CD8-positive, alpha-beta memory T cell (primary cell): ENCODE measurements at regions not wholly inside any gene's neighbourhood (a gene's known extent, or its start where the extent isn't known, plus 50 kb on each side); places are given as distances from the start of the nearest gene placed in this dataset.

Source experiments
- CTCF ChIA-PET: fragments of 350-600 bp; sonication (Branson Sonifier 250); formaldehyde crosslinking; loops from one replicate; lab custom pipeline; 2021; ENCODE audit warnings: antibody characterized with exemption; lab: Charles Lee
- POLR2A ChIA-PET: fragments of 350-600 bp; sonication (Branson Sonifier 250); formaldehyde crosslinking; loops from one replicate; lab custom pipeline; 2021; ENCODE audit warnings: antibody characterized with exemption; lab: Charles Lee
- DNase-seq, 5 donors: peaks; one replicate each; pipeline versions ENCODE4 v3.0.0 to v3.0.0-alpha.2; 2020 to 2022; ENCODE audit warnings: mixed read lengths in 1 of 5
- H3K27ac ChIP-seq: one replicate; pipeline ENCODE4 v1.7.0; 2013; ENCODE audit warnings: low read depth, mild to moderate bottlenecking, low read length, moderate library complexity
- H3K27me3 ChIP-seq: 2 replicates; pipeline ENCODE4 v1.7.0; 2013; ENCODE audit warnings: low read length, mild to moderate bottlenecking; ENCODE audit not compliant: insufficient read depth, poor library complexity, severe bottlenecking
- H3K36me3 ChIP-seq: 2 replicates; pipeline ENCODE4 v1.7.0; 2013; ENCODE audit warnings: mild to moderate bottlenecking, low read length, moderate library complexity; ENCODE audit not compliant: insufficient read depth
- H3K4me1 ChIP-seq: 2 replicates; pipeline ENCODE4 v1.7.0; 2013; ENCODE audit warnings: mild to moderate bottlenecking, low read length, moderate library complexity; ENCODE audit not compliant: insufficient read depth
- H3K4me3 ChIP-seq: 2 replicates; pipeline ENCODE4 v1.7.0; 2013; ENCODE audit warnings: mild to moderate bottlenecking, low read length
- H3K9me3 ChIP-seq: 2 replicates; pipeline ENCODE4 v1.7.0; 2013; ENCODE audit warnings: mild to moderate bottlenecking, low read length
- H3K27ac Mint-ChIP-seq, 8 donors: one replicate each; pipeline ENCODE4 v1.8.0; 2020 to 2021; ENCODE audit warnings: mixed read lengths in 8 of 8, mild to moderate bottlenecking in 6 of 8, inconsistent platforms in 3 of 8, moderate library complexity in 3 of 8
- H3K27me3 Mint-ChIP-seq, 2 donors: one replicate each; pipeline ENCODE4 v1.8.0; 2020 to 2021; ENCODE audit warnings: mixed read lengths in 2 of 2, mild to moderate bottlenecking in 1 of 2, moderate library complexity in 1 of 2
- H3K36me3 Mint-ChIP-seq, 3 donors: one replicate each; pipeline ENCODE4 v1.8.0; 2020 to 2021; ENCODE audit warnings: mixed read lengths in 3 of 3, inconsistent platforms in 1 of 3, mild to moderate bottlenecking in 1 of 3
- H3K4me1 Mint-ChIP-seq, 3 donors: one replicate each; pipeline ENCODE4 v1.8.0; 2020 to 2021; ENCODE audit warnings: mixed read lengths in 3 of 3, inconsistent platforms in 1 of 3, mild to moderate bottlenecking in 1 of 3
- H3K4me3 Mint-ChIP-seq, 7 donors: one replicate each; pipeline ENCODE4 v1.8.0; 2020 to 2021; ENCODE audit warnings: mixed read lengths in 7 of 7, mild to moderate bottlenecking in 6 of 7, moderate library complexity in 4 of 7, inconsistent platforms in 2 of 7
- H3K9me3 Mint-ChIP-seq, 5 donors: one replicate each; pipeline ENCODE4 v1.8.0; 2020 to 2022; ENCODE audit warnings: mixed read lengths in 5 of 5, mild to moderate bottlenecking in 3 of 5, moderate library complexity in 2 of 5, inconsistent platforms in 1 of 5

DNA sequence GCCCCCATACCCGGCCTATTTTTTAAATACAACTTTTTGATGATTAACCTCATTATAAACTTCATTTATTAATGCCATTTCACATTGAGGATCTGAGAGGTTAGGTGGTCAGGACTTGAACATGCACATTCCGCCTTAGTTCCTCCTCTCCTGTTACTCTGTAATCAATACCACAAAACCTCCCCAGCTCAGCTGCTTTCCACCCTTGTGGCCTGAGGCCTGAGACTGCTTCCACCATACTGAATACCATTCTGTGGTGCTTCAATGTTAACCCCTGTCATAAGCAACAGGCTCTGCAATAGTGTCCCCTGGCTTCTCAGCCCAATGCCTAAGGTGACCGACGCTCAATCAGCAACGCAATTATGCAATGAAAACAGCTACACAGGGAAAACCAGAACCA lies 405.4 kb downstream of the ETS1 start:
- no peaks in the 10 kb centered on the region for H3K36me3 ChIP-seq
- H3K9me3 ChIP-seq: no peaks in the 10 kb centered on the region
- no peak overlapping the region for H3K4me3 ChIP-seq
- Mint-ChIP-seq H3K9me3 (peaks cover 3 to 13% (median 4%) of the 10 kb centered on the region in 5 donors), H3K36me3 (peaks cover 6 to 38% (median 6%) of the 10 kb centered on the region in 3 donors), H3K27me3 (peaks cover 0 to 2% of the 10 kb centered on the region in 2 donors), H3K4me1 (peaks cover 0 to 11% (median 0%) of the 10 kb centered on the region in 3 donors), H3K4me3 (no peak overlapping the region), H3K27ac (no peak overlapping the region)
- ChIA-PET POLR2A (no interaction called here), CTCF (interaction anchor here (1.0 to 1.7 kb wide), 2 partner anchors 10 to 649 kb away, joined by 3 to 6 read pairs; no protein-coding TSS in a partner anchor)
- no peak overlapping the region for H3K27ac ChIP-seq
- no peak for DNase-seq
- H3K27me3 ChIP-seq: no peaks in the 10 kb centered on the region
- no peaks in the 10 kb centered on the region for H3K4me1 ChIP-seq

DNA sequence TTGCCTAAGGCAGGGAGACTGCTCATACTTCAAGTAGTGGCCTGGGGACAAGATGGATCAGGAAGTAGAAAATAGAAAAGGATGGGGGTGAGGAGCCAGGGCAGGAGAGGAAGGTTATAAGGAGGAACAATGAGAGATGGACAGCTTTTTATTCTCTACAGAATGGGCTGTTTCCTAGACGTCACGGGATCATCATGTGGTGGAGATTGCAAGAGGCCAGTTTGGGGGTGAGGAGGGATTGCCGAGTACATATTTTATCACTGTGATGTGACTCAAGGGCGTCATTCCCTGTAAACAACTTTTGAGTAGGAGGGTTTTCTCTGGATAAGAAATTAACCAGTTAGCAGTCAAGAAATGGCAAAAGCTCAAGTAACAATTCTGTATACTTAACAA lies 406.3 kb downstream of the ETS1 start:
- no peak overlapping the region for H3K4me3 ChIP-seq
- H3K4me1 Mint-ChIP-seq: peaks cover 0 to 11% (median 0%) of the 10 kb centered on the region in 3 donors
- no peaks in the 10 kb centered on the region for H3K9me3 ChIP-seq
- H3K27me3 Mint-ChIP-seq: peaks cover 0 to 2% of the 10 kb centered on the region in 2 donors
- CTCF ChIA-PET: interaction anchor here (1.7 to 2.4 kb wide), 3 partner anchors 9 to 451 kb away, joined by 3 to 8 read pairs (median 6); no protein-coding TSS in a partner anchor
- peak overlapping the region in 2 of 8 donors; percentile 12 to 52 for H3K27ac Mint-ChIP-seq
- H3K27me3 ChIP-seq: no peaks in the 10 kb centered on the region
- H3K4me1 ChIP-seq: no peaks in the 10 kb centered on the region
- POLR2A ChIA-PET: no interaction called here
- no peak for DNase-seq
- H3K36me3 ChIP-seq: no peaks in the 10 kb centered on the region
- no peak overlapping the region for H3K4me3 Mint-ChIP-seq
- H3K27ac ChIP-seq: no peak overlapping the region
- peaks cover 3 to 13% (median 4%) of the 10 kb centered on the region in 5 donors for H3K9me3 Mint-ChIP-seq
- peaks cover 5 to 35% (median 6%) of the 10 kb centered on the region in 3 donors for H3K36me3 Mint-ChIP-seq

DNA sequence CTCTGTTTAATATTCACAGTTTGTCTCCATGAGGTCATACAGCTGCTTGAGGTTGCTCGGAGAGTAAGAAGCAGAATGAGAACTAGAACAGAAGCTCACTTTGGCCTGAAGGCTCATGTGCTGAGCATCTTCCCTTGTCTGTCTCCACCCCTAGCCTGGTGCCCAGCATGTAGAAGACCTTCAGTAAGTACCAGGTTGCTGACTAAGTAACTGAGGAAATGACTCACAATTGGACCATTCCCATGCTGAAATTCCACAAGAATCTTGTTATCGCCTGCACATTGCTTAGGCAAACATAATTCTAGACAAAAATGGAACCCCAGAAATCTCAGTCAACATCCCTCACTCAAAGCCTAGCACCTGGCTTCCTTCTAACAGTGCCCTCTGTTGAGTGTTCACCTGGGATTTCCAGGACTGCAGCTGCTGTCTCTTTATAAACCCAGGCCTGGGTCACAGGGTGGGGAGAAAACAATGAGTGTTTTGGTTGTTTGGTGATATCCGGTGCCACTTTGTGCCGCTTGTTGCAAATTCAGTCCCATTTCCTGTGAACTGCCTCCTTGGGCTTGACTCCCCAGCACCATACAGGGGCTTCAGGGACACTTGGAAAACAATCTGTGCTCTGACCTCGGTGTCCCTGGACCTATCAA lies 406.8 kb downstream of the ETS1 start:
- Histone ChIP-seq H3K4me1 (no peaks in the 10 kb centered on the region), H3K36me3 (no peaks in the 10 kb centered on the region), H3K4me3 (no peak overlapping the region), H3K9me3 (no peaks in the 10 kb centered on the region), H3K27ac (no peak overlapping the region), H3K27me3 (no peaks in the 10 kb centered on the region)
- Mint-ChIP-seq H3K4me1 (peaks cover 0 to 11% (median 0%) of the 10 kb centered on the region in 3 donors), H3K27me3 (peaks cover 0 to 2% of the 10 kb centered on the region in 2 donors), H3K36me3 (peaks cover 5 to 29% (median 6%) of the 10 kb centered on the region in 3 donors), H3K27ac (peak overlapping the region in 2 of 8 donors; percentile 38 to 52), H3K4me3 (no peak overlapping the region), H3K9me3 (peaks cover under 1 to 9% (median 3%) of the 10 kb centered on the region in 5 donors)
- POLR2A ChIA-PET: no interaction called here
- DNase-seq: no peak
- CTCF ChIA-PET: interaction anchor here (1.1 to 2.4 kb wide), 4 partner anchors 8 to 577 kb away, joined by 3 to 8 read pairs (median 6); no protein-coding TSS in a partner anchor

DNA sequence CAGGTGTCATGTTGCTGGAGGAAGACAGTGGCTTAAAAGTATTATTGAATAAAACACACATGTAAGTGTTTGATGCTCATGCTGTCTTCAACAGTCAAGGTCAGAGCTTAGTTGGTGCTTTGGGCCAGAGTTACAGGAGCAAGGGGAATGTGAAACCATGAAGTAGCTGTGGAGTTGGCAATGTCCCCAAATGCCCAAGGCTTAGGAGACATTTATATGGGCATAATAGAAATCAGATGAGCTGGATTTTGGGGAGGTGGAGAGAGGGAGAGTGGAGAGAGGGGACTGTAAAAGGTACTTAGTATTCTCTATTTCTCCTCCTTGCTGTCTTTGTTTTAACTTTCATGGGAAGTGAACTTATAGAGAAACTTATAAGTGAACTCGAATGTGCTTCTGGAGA lies 407.8 kb downstream of the ETS1 start:
- peaks cover 3 to 19% (median 6%) of the 10 kb centered on the region in 3 donors for H3K36me3 Mint-ChIP-seq
- H3K36me3 ChIP-seq: no peaks in the 10 kb centered on the region
- ChIA-PET CTCF (interaction anchor here (1.1 to 2.4 kb wide), 3 partner anchors 12 to 578 kb away, joined by 3 to 8 read pairs (median 5); no protein-coding TSS in a partner anchor), POLR2A (interaction anchor here (0.5 kb wide), 1 partner anchor 141 kb away, joined by 3 read pairs; no protein-coding TSS in a partner anchor)
- H3K4me3 Mint-ChIP-seq: no peak overlapping the region
- H3K4me1 ChIP-seq: no peaks in the 10 kb centered on the region
- H3K9me3 Mint-ChIP-seq: no peaks in the 10 kb centered on the region
- H3K27me3 Mint-ChIP-seq: peaks cover 0 to 2% of the 10 kb centered on the region in 2 donors
- H3K27ac Mint-ChIP-seq: peak overlapping the region in 2 of 8 donors; percentile 10 to 33
- no peak overlapping the region for H3K27ac ChIP-seq
- H3K9me3 ChIP-seq: no peaks in the 10 kb centered on the region
- no peaks in the 10 kb centered on the region for H3K27me3 ChIP-seq
- DNase-seq: no peak
- H3K4me1 Mint-ChIP-seq: peaks cover 0 to 11% (median 0%) of the 10 kb centered on the region in 3 donors
- no peak overlapping the region for H3K4me3 ChIP-seq

DNA sequence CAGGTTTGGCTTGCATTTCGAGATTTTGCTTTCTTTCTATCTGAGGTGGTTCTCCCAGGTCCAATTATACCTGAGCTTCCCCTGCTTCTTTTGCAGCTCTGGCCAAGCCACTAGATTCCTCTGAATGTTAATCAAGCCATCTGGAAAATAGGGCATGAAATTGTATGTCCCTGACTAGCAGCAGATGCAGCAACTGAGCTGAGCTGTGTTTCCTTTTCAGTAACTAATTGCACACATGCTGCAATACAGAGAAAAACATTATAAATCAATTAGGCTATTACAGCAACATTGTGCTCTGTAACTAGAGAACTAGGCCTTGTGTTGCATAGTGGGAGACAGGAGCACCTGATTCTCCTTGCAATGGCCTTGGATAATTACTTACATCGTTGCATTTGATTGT lies 408.3 kb downstream of the ETS1 start:
- Histone ChIP-seq H3K36me3 (no peaks in the 10 kb centered on the region), H3K4me1 (no peaks in the 10 kb centered on the region), H3K27ac (no peak overlapping the region), H3K27me3 (no peaks in the 10 kb centered on the region), H3K9me3 (no peaks in the 10 kb centered on the region), H3K4me3 (no peak overlapping the region)
- H3K4me1 Mint-ChIP-seq: peaks cover 0 to 11% (median 0%) of the 10 kb centered on the region in 3 donors
- ChIA-PET CTCF (interaction anchor here (2.4 kb wide), 1 partner anchor 454 kb away, joined by 8 read pairs; no protein-coding TSS in a partner anchor), POLR2A (no interaction called here)
- no peak overlapping the region for H3K4me3 Mint-ChIP-seq
- DNase-seq: no peak
- H3K27me3 Mint-ChIP-seq: peaks cover 0 to 2% of the 10 kb centered on the region in 2 donors
- peaks cover 0 to 14% (median 5%) of the 10 kb centered on the region in 3 donors for H3K36me3 Mint-ChIP-seq
- no peak overlapping the region for H3K27ac Mint-ChIP-seq
- no peaks in the 10 kb centered on the region for H3K9me3 Mint-ChIP-seq

DNA sequence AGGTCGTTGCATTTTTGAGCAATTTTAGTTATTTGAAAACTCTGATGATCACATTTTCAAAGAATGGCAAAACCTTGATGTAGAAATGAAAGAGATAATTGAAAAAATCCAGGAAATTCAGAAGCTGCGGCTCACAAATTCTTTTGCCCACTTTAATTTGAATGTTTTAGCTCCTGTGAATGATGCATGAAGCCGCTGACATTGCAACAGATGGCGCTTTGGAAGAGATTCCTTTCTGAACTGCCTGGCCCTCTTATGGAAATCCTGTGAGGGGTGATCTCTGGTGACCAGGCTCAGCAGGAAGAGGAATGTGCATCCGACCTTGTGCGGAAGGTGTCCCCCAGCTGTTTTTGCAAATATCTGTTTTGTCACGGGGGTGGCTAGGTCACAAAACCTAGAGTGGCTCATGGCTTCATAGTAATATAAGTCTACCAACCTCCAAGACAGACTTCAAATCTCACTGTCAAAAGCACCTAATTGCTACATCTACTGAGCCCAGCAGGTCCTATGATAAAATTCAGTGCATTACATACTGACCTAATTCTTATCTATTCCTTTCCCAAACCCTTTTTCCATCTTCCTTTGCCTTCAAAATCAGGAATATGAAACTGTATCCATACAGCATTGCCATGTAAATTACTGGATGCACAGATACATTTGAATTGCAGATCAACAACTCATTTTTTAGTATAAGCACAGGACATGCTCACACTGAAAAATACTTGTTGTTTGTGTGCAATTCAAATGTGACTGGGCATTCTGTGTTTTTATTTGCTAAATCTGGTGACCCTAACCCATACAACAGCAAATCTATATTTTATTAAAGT lies 412.7 kb downstream of the ETS1 start:
- Histone ChIP-seq H3K36me3 (no peaks in the 10 kb centered on the region), H3K27me3 (no peaks in the 10 kb centered on the region), H3K27ac (no peak overlapping the region), H3K4me3 (no peak overlapping the region), H3K4me1 (no peaks in the 10 kb centered on the region), H3K9me3 (no peaks in the 10 kb centered on the region)
- CTCF ChIA-PET: interaction anchor here (0.7 to 7.9 kb wide), 5 partner anchors 16 to 508 kb away, joined by 3 to 160 read pairs (median 3); no protein-coding TSS in a partner anchor
- Mint-ChIP-seq H3K36me3 (peaks cover 0 to 5% (median 1%) of the 10 kb centered on the region in 3 donors), H3K4me3 (no peak overlapping the region), H3K4me1 (peaks cover 0 to 8% (median 6%) of the 10 kb centered on the region in 3 donors), H3K27ac (peak overlapping the region in 1 of 8 donors; percentile 4), H3K27me3 (no peaks in the 10 kb centered on the region), H3K9me3 (no peaks in the 10 kb centered on the region)
- no peak for DNase-seq
- POLR2A ChIA-PET: interaction anchor here (0.7 kb wide), 1 partner anchor 542 kb away, joined by 4 read pairs; no protein-coding TSS in a partner anchor

DNA sequence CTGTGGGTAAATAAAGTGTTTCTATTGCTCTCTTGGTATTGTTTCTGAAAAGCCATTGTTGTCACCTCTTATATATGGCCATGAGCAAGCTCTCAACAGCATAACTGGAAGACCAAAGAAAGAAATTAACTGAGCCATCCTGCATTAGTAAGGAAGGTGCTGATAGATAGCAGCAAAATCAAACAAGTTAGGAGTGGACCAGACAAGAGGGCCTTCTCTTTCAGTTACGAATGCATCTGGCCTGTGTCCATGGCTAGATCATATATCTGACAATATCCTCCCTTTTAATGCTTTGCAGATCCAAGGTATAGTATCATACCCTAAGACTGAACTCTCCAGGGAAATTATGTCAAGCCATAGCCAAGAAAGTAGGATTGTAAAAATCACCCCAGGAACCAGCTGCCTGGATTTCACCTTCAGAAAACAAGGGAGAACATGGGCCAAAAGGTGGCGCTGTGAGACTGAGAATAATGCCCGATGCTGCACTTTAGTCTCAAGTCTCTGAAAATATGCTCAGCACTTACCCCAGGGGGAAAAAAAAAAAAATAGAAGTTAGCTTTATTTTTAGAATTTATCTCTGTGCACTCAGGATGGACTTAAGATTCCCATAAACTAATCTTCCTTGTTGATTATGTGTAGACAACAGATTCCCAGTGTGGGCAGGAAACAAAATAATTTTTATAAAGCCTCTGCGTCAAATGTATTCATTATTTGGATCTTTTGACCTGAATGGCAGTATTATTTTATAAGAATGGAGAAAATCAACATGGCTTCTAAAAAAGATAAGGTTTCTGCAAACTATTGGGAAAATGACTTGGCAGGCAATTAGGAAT lies 415.1 kb downstream of the ETS1 start:
- Histone ChIP-seq H3K27ac (no peak overlapping the region), H3K9me3 (no peaks in the 10 kb centered on the region), H3K36me3 (no peaks in the 10 kb centered on the region), H3K4me1 (no peaks in the 10 kb centered on the region), H3K27me3 (no peaks in the 10 kb centered on the region), H3K4me3 (no peak overlapping the region)
- H3K4me3 Mint-ChIP-seq: no peak overlapping the region
- H3K4me1 Mint-ChIP-seq: peaks cover 0 to 6% (median 3%) of the 10 kb centered on the region in 3 donors
- POLR2A ChIA-PET: interaction anchor here (0.6 to 3.0 kb wide), 6 partner anchors 261 to 658 kb away, joined by 3 to 9 read pairs (median 4); no protein-coding TSS in a partner anchor
- CTCF ChIA-PET: interaction anchor here (0.7 to 7.9 kb wide), 63 partner anchors 9 to 784 kb away, joined by 3 to 160 read pairs (median 4); no protein-coding TSS in a partner anchor
- DNase-seq: peak; percentile 67 to 86 (median 76)
- H3K27me3 Mint-ChIP-seq: no peaks in the 10 kb centered on the region
- peaks cover 0 to 1% (median 0%) of the 10 kb centered on the region in 3 donors for H3K36me3 Mint-ChIP-seq
- peak overlapping the region in 2 of 8 donors; percentile 57 to 90 for H3K27ac Mint-ChIP-seq
- no peaks in the 10 kb centered on the region for H3K9me3 Mint-ChIP-seq
